Panc1 (cell line): ENCODE measurements at regions not wholly inside any gene's neighbourhood (a gene's known extent, or its start where the extent isn't known, plus 50 kb on each side); places are given as distances from the start of the nearest gene placed in this dataset.

Source experiments
- POLR2AphosphoS5 ChIP-seq: IDR thresholded peaks from 2 replicates; pipeline ENCODE4 v1.6.1; 2012; ENCODE audit warnings: mild to moderate bottlenecking, low read depth, low read length, moderate library complexity
- SIN3A ChIP-seq: IDR thresholded peaks from 2 replicates; pipeline ENCODE4 v1.6.1; 2012; ENCODE audit warnings: low read depth, mild to moderate bottlenecking, low read length, moderate library complexity, borderline replicate concordance; ENCODE audit not compliant: insufficient read depth
- TF ChIP-seq, protein P1 (sequence below): fragments of 450-650 bp; IDR thresholded peaks from 2 replicates; pipeline ENCODE4 v1.5.1; 2017; ENCODE audit warnings: mild to moderate bottlenecking
- TF ChIP-seq, protein P2 (sequence below), 2 experiments: IDR thresholded peaks; 2 replicates each; pipeline ENCODE4 v1.6.1; 2011 to 2012; ENCODE audit warnings: low read depth in 2 of 2, control low read depth in 1 of 2, low read length in 1 of 2, mild to moderate bottlenecking in 1 of 2, moderate library complexity in 1 of 2; ENCODE audit not compliant: insufficient read depth in 1 of 2

DNA sequence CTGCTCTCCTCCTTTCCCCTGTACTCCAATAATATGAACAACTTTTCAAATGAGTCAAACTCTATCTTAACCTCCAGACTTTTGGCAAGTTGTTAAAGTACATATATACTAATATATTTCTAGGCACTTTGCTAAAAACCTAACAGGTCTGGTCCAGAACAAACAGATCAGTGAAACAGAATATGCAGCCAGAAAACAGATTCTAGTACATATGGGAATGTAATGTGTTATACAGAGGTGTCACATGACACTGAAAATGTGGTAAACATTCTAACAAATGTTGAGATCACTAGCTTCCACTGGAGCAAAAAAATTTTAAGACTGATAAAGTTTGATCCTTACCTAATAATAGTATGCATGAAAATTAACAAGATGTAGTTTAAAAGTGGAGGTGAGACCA is 136.9 kb downstream of the OR2K2 start:
- TF ChIP-seq, protein P1, sequence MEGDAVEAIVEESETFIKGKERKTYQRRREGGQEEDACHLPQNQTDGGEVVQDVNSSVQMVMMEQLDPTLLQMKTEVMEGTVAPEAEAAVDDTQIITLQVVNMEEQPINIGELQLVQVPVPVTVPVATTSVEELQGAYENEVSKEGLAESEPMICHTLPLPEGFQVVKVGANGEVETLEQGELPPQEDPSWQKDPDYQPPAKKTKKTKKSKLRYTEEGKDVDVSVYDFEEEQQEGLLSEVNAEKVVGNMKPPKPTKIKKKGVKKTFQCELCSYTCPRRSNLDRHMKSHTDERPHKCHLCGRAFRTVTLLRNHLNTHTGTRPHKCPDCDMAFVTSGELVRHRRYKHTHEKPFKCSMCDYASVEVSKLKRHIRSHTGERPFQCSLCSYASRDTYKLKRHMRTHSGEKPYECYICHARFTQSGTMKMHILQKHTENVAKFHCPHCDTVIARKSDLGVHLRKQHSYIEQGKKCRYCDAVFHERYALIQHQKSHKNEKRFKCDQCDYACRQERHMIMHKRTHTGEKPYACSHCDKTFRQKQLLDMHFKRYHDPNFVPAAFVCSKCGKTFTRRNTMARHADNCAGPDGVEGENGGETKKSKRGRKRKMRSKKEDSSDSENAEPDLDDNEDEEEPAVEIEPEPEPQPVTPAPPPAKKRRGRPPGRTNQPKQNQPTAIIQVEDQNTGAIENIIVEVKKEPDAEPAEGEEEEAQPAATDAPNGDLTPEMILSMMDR: no peak
- TF ChIP-seq POLR2AphosphoS5: no peak
- no peak for TF ChIP-seq SIN3A
- TF ChIP-seq, protein P2, sequence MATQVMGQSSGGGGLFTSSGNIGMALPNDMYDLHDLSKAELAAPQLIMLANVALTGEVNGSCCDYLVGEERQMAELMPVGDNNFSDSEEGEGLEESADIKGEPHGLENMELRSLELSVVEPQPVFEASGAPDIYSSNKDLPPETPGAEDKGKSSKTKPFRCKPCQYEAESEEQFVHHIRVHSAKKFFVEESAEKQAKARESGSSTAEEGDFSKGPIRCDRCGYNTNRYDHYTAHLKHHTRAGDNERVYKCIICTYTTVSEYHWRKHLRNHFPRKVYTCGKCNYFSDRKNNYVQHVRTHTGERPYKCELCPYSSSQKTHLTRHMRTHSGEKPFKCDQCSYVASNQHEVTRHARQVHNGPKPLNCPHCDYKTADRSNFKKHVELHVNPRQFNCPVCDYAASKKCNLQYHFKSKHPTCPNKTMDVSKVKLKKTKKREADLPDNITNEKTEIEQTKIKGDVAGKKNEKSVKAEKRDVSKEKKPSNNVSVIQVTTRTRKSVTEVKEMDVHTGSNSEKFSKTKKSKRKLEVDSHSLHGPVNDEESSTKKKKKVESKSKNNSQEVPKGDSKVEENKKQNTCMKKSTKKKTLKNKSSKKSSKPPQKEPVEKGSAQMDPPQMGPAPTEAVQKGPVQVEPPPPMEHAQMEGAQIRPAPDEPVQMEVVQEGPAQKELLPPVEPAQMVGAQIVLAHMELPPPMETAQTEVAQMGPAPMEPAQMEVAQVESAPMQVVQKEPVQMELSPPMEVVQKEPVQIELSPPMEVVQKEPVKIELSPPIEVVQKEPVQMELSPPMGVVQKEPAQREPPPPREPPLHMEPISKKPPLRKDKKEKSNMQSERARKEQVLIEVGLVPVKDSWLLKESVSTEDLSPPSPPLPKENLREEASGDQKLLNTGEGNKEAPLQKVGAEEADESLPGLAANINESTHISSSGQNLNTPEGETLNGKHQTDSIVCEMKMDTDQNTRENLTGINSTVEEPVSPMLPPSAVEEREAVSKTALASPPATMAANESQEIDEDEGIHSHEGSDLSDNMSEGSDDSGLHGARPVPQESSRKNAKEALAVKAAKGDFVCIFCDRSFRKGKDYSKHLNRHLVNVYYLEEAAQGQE (IDR thresholded peaks at IDR 0.05; ENCODE audit: insufficient read depth in 1 of 2, low read depth in 2 of 2, low read length in 1 of 2): no peak
